HG03442 (cell line): ENCODE measurements at regions not wholly inside any gene's neighbourhood (a gene's known extent, or its start where the extent isn't known, plus 50 kb on each side); places are given as distances from the start of the nearest gene placed in this dataset.

Source experiments
- ATAC-seq: cut with Tn5 transposase; IDR thresholded peaks from one replicate; pipeline ENCODE4 v1.9.1; 2021; ENCODE audit warnings: mild to moderate bottlenecking, moderate library complexity; ENCODE audit not compliant: unreplicated experiment

GRCh38 chr15:47158573-47158972, 558.7 kb upstream of the SEMA6D start:
- ATAC-seq: no peak

- no peak for ATAC-seq
Measured at GRCh38 chr15:47177177-47177576, 540.1 kb upstream of the SEMA6D start.

- ATAC-seq: no peak
Measured at GRCh38 chr15:47179988-47180387, 537.3 kb upstream of the SEMA6D start.

- no peak for ATAC-seq
Measured at GRCh38 chr15:47182818-47183217, 534.5 kb upstream of the SEMA6D start.

GRCh38 chr15:47184003-47184907, 533.0 kb upstream of the SEMA6D start:
- ATAC-seq: no peak

GRCh38 chr15:47184908-47185801, 532.1 kb upstream of the SEMA6D start:
- ATAC-seq: no peak

- ATAC-seq: no peak
Measured at GRCh38 chr15:47186075-47186474, 531.2 kb upstream of the SEMA6D start.

GRCh38 chr15:47188758-47189507, 528.4 kb upstream of the SEMA6D start:
- ATAC-seq: no peak

- no peak for ATAC-seq
Measured at GRCh38 chr15:47194718-47195117, 522.6 kb upstream of the SEMA6D start.

- peak; percentile 92 for ATAC-seq
Measured at GRCh38 chr15:47196048-47196447, 521.3 kb upstream of the SEMA6D start.

- no peak for ATAC-seq
Measured at GRCh38 chr15:47203993-47204392, 513.3 kb upstream of the SEMA6D start.

- no peak for ATAC-seq
Measured at GRCh38 chr15:47206358-47206978, 510.8 kb upstream of the SEMA6D start.

- ATAC-seq: no peak
Measured at GRCh38 chr15:47209591-47209990, 507.7 kb upstream of the SEMA6D start.

GRCh38 chr15:47212222-47213010, 504.9 kb upstream of the SEMA6D start:
- ATAC-seq: no peak

GRCh38 chr15:47213883-47214282, 503.4 kb upstream of the SEMA6D start:
- no peak for ATAC-seq

- no peak for ATAC-seq
Measured at GRCh38 chr15:47218295-47218694, 499.0 kb upstream of the SEMA6D start.

- no peak for ATAC-seq
Measured at GRCh38 chr15:47244361-47244760, 472.9 kb upstream of the SEMA6D start.

GRCh38 chr15:47246317-47246716, 471.0 kb upstream of the SEMA6D start:
- no peak for ATAC-seq

- ATAC-seq: no peak
Measured at GRCh38 chr15:47258521-47258920, 458.8 kb upstream of the SEMA6D start.

GRCh38 chr15:47265686-47266085, 451.6 kb upstream of the SEMA6D start:
- no peak for ATAC-seq
